Calu3 (cell line): ENCODE measurements at regions not wholly inside any gene's neighbourhood (a gene's known extent, or its start where the extent isn't known, plus 50 kb on each side); places are given as distances from the start of the nearest gene placed in this dataset.

ENCODE experiments used
- BruUV-seq: library from RNA; stranded (reverse); fragments of 400-500 nt; replicated peaks from 2 replicates; lab custom pipeline; 2021; lab: Mats Ljungman, UMichigan
- CTCF ChIA-PET: fragments of 300-600 bp; sonication (Branson Sonifier 250); formaldehyde crosslinking; loops from one replicate; lab custom pipeline; 2022; ENCODE audit warnings: antibody characterized with exemption; lab: Charles Lee
- DNase-seq: peaks from one replicate; pipeline ENCODE4 v3.0.0; 2022
- H3K27ac Mint-ChIP-seq: one replicate; pipeline ENCODE4 v1.8.0; 2022; ENCODE audit warnings: mixed read lengths; ENCODE audit not compliant: unreplicated experiment
- H3K27me3 Mint-ChIP-seq: one replicate; pipeline ENCODE4 v1.8.0; 2022; ENCODE audit warnings: mixed read lengths; ENCODE audit not compliant: unreplicated experiment
- H3K36me3 Mint-ChIP-seq: one replicate; pipeline ENCODE4 v1.8.0; 2022; ENCODE audit warnings: mild to moderate bottlenecking, moderate library complexity, mixed read lengths; ENCODE audit not compliant: insufficient read depth, unreplicated experiment
- H3K4me1 Mint-ChIP-seq: one replicate; pipeline ENCODE4 v1.8.0; 2022; ENCODE audit warnings: mild to moderate bottlenecking, low read depth, mixed read lengths; ENCODE audit not compliant: unreplicated experiment
- H3K4me3 Mint-ChIP-seq: one replicate; pipeline ENCODE4 v1.8.0; 2022; ENCODE audit warnings: mild to moderate bottlenecking, low read depth, moderate library complexity, mixed read lengths; ENCODE audit not compliant: unreplicated experiment
- H3K9me3 Mint-ChIP-seq: one replicate; pipeline ENCODE4 v1.8.0; 2022; ENCODE audit warnings: low read depth, mixed read lengths; ENCODE audit not compliant: unreplicated experiment
- CTCF ChIP-seq: fragments of 200-600 bp; IDR thresholded peaks from one replicate; pipeline ENCODE4 v1.8.0; 2022; ENCODE audit warnings: antibody characterized with exemption; ENCODE audit not compliant: unreplicated experiment
- intact Hi-C: fragments of 100-400 bp; cut with micrococcal nuclease; formaldehyde crosslinking; loops from one replicate; pipeline ENCODE4 v1.10.0; 2022; ENCODE audit not compliant: unreplicated experiment

GRCh38 chr7:85454904-85455303 lies 268.0 kb upstream of the SEMA3D start:
- no peak for TF ChIP-seq CTCF
- BruUV-seq, result no TSS peak
- Mint-ChIP-seq H3K27ac (no peak overlapping the region), H3K36me3 (no peaks in the 10 kb centered on the region), H3K4me3 (no peak overlapping the region), H3K9me3 (no peaks in the 10 kb centered on the region), H3K27me3 (no peaks in the 10 kb centered on the region), H3K4me1 (no peaks in the 10 kb centered on the region)
- CTCF ChIA-PET, result no interaction called here
- intact Hi-C loops, result no loop called here
- DNase-seq, result no peak

GRCh38 chr7:85452674-85453073 lies 265.8 kb upstream of the SEMA3D start:
- DNase-seq, result no peak
- H3K27me3 Mint-ChIP-seq, result no peaks in the 10 kb centered on the region
- no peaks in the 10 kb centered on the region for H3K36me3 Mint-ChIP-seq
- no peak overlapping the region for H3K27ac Mint-ChIP-seq
- CTCF ChIA-PET, result no interaction called here
- no peaks in the 10 kb centered on the region for H3K9me3 Mint-ChIP-seq
- no peak overlapping the region for H3K4me3 Mint-ChIP-seq
- TF ChIP-seq CTCF, result no peak
- no TSS peak for BruUV-seq
- H3K4me1 Mint-ChIP-seq, result no peaks in the 10 kb centered on the region
- intact Hi-C loops, result no loop called here

- BruUV-seq, result no TSS peak
- H3K4me1 Mint-ChIP-seq, result no peaks in the 10 kb centered on the region
- CTCF ChIA-PET, result no interaction called here
Observed at GRCh38 chr7:85449478-85449877, 262.6 kb upstream of the SEMA3D start.

GRCh38 chr7:85447004-85447403 lies 260.1 kb upstream of the SEMA3D start:
- Mint-ChIP-seq H3K9me3 (no peaks in the 10 kb centered on the region), H3K4me1 (no peaks in the 10 kb centered on the region), H3K36me3 (no peaks in the 10 kb centered on the region), H3K27ac (no peak overlapping the region), H3K27me3 (no peaks in the 10 kb centered on the region), H3K4me3 (no peak overlapping the region)
- no peak for TF ChIP-seq CTCF
- intact Hi-C loops, result no loop called here
- BruUV-seq, result no TSS peak
- CTCF ChIA-PET, result no interaction called here
- no peak for DNase-seq

More at GRCh38 chr7:85449478-85449877, 262.6 kb upstream of the SEMA3D start:
- DNase-seq, result no peak
- Mint-ChIP-seq H3K36me3 (no peaks in the 10 kb centered on the region), H3K27ac (no peak overlapping the region), H3K9me3 (no peaks in the 10 kb centered on the region), H3K4me3 (no peak overlapping the region), H3K27me3 (no peaks in the 10 kb centered on the region)
- intact Hi-C loops, result no loop called here
- TF ChIP-seq CTCF, result no peak
